GM12878 (cell line): ENCODE measurements at regions not wholly inside any gene's neighbourhood (a gene's known extent, or its start where the extent isn't known, plus 50 kb on each side); places are given as distances from the start of the nearest gene placed in this dataset.

Experiments
- ATAC-seq: fragments of 200-7000 bp; cut with Tn5 transposase; 3 replicates; pipeline ENCODE4 v1.9.1; 2020; ENCODE audit warnings: mild to moderate bottlenecking, moderate library complexity
- BruUV-seq: library from RNA; stranded (reverse); fragments of 400-500 nt; replicated peaks from 2 replicates; lab custom pipeline; 2021; lab: Mats Ljungman, UMichigan
- CTCF ChIA-PET: fragments of 300-600 bp; sonication (Branson Sonifier 250); formaldehyde crosslinking; extraction: SDS; loops from one replicate; lab custom pipeline; 2021; ENCODE audit warnings: inconsistent platforms; lab: Yijun Ruan, JAX
- POLR2A ChIA-PET: fragments of 350-600 bp; formaldehyde crosslinking; extraction: SDS; loops from one replicate; lab custom pipeline; 2021; ENCODE audit warnings: inconsistent platforms; lab: Charles Lee
- RAD21 ChIA-PET: fragments of 300-600 bp; sonication (Branson Sonifier 250); formaldehyde crosslinking; loops from one replicate; lab custom pipeline; 2023; ENCODE audit warnings: antibody characterized with exemption; ENCODE audit not compliant: unreplicated experiment; lab: Charles Lee
- SMC1A ChIA-PET: fragments of 300-600 bp; sonication (Branson Sonifier 250); formaldehyde crosslinking; loops from one replicate; lab custom pipeline; 2023; ENCODE audit not compliant: unreplicated experiment, uncharacterized antibody; lab: Charles Lee
- DNase-seq: peaks from one replicate; pipeline ENCODE4 v3.0.0-alpha.2; 2011; ENCODE audit warnings: low read depth, low spot score
- FAIRE-seq: peaks from 3 replicates; lab custom pipeline; 2011; peaks lifted over from hg19 to GRCh38; lab: Jason Lieb, UNC
- H2AFZ ChIP-seq: 2 replicates; pipeline ENCODE4 v1.6.0; 2011; ENCODE audit warnings: low read depth, low read length, control low read depth; ENCODE audit not compliant: control insufficient read depth
- H3K27ac ChIP-seq: 2 replicates; pipeline ENCODE4 v1.5.1; 2011; ENCODE audit warnings: control low read depth; ENCODE audit not compliant: control insufficient read depth, insufficient read depth
- H3K27me3 ChIP-seq, 2 experiments: replicated peaks in 1 of 2; 2 replicates each; pipeline versions ENCODE4 v1.6.0 to v1.6.1; 2011; ENCODE audit warnings: low read length in 1 of 2; ENCODE audit not compliant: control insufficient read depth in 2 of 2, insufficient read depth in 2 of 2
- H3K36me3 ChIP-seq, 2 experiments: 2 replicates each; pipeline ENCODE4 v1.5.1; 2011; ENCODE audit warnings: low read length in 1 of 2; ENCODE audit not compliant: control insufficient read depth in 2 of 2, insufficient read depth in 2 of 2
- H3K4me1 ChIP-seq: 2 replicates; pipeline ENCODE4 v1.6.1; 2011; ENCODE audit warnings: mild to moderate bottlenecking, low read length, moderate library complexity, mixed read lengths; ENCODE audit not compliant: control insufficient read depth, insufficient read depth
- H3K4me2 ChIP-seq: 2 replicates; pipeline ENCODE4 v1.6.0; 2011; ENCODE audit warnings: control low read depth; ENCODE audit not compliant: control insufficient read depth, insufficient read depth
- H3K4me3 ChIP-seq: fragments of 200-600 bp; sonication (generic); 2 replicates; pipeline ENCODE4 v1.5.1; 2016
- H3K79me2 ChIP-seq: 2 replicates; pipeline ENCODE4 v1.6.0; 2011; ENCODE audit warnings: low read length; ENCODE audit not compliant: control insufficient read depth, insufficient read depth
- H3K9ac ChIP-seq: 2 replicates; pipeline ENCODE4 v1.8.0; 2011; ENCODE audit warnings: low read length, control low read depth, mixed read lengths; ENCODE audit not compliant: control insufficient read depth, insufficient read depth
- H3K9me3 ChIP-seq: replicated peaks from 3 replicates; pipeline ENCODE4 v1.5.1; 2011; ENCODE audit warnings: mild to moderate bottlenecking, low read length; ENCODE audit not compliant: control insufficient read depth, insufficient read depth
- H4K20me1 ChIP-seq: 2 replicates; pipeline ENCODE4 v1.6.0; 2011; ENCODE audit not compliant: control insufficient read depth, insufficient read depth
- EZH2 ChIP-seq: IDR thresholded peaks from 2 replicates; pipeline ENCODE4 v1.6.1; 2012; ENCODE audit warnings: low read depth, mild to moderate bottlenecking, control low read depth, inconsistent platforms, low read length, borderline replicate concordance; ENCODE audit not compliant: control insufficient read depth
- FOXK2 ChIP-seq: fragments of 450-650 bp; IDR thresholded peaks from 2 replicates; pipeline ENCODE4 v1.6.1; 2017; ENCODE audit warnings: mild to moderate bottlenecking, moderate library complexity
- MAX ChIP-seq: IDR thresholded peaks from 2 replicates; pipeline ENCODE4 v1.6.1; 2012; ENCODE audit warnings: low read depth, low read length, improper control_type of control experiment
- MEF2B ChIP-seq: fragments of 450-650 bp; IDR thresholded peaks from 2 replicates; pipeline ENCODE4 v1.6.1; 2018; ENCODE audit warnings: mild to moderate bottlenecking, moderate library complexity; ENCODE audit not compliant: partially characterized antibody, poor library complexity, severe bottlenecking
- MTA3 ChIP-seq: IDR thresholded peaks from 2 replicates; pipeline ENCODE4 v1.6.1; 2012; ENCODE audit warnings: low read length, inconsistent platforms, borderline replicate concordance
- POLR2A ChIP-seq: IDR thresholded peaks from 2 replicates; pipeline ENCODE4 v1.6.1; 2011; ENCODE audit warnings: low read depth, mild to moderate bottlenecking, low read length
- RAD21 ChIP-seq: IDR thresholded peaks from 2 replicates; pipeline ENCODE4 v1.6.1; 2011; ENCODE audit warnings: mild to moderate bottlenecking, low read depth, low read length, moderate library complexity; ENCODE audit not compliant: insufficient read depth
- USF2 ChIP-seq: IDR thresholded peaks from 2 replicates; pipeline ENCODE4 v1.6.1; 2011; ENCODE audit warnings: low read depth, low read length, improper control_type of control experiment, borderline replicate concordance
- ZBTB4 ChIP-seq: fragments of 450-650 bp; formaldehyde crosslinking; IDR thresholded peaks from 2 replicates; pipeline ENCODE4 v1.4.0; 2022; ENCODE audit warnings: mild to moderate bottlenecking, moderate library complexity
- ZNF207 ChIP-seq: fragments of 450-650 bp; IDR thresholded peaks from 2 replicates; pipeline ENCODE4 v1.6.1; 2014; ENCODE audit warnings: antibody characterized with exemption, mild to moderate bottlenecking, borderline replicate concordance
- ZNF622 ChIP-seq: fragments of 450-650 bp; IDR thresholded peaks from 2 replicates; pipeline ENCODE4 v1.6.1; 2017; ENCODE audit warnings: mild to moderate bottlenecking, inconsistent platforms
- WGBS: methylation state at CpG from one replicate; pipeline ENCODE4 v1.1.6; 2016; ENCODE audit warnings: low lambda C conversion rate; ENCODE audit not compliant: insufficient replicate concordance, insufficient coverage; ENCODE audit errors: missing lambda C conversion rate; 5-methylcytosine and 5-hydroxymethylcytosine counted together
- in situ Hi-C: fragments of 300-500 bp; cut with MboI; formaldehyde crosslinking; loops from 9 replicates; pipeline ENCODE4 v1.14.3; 2018; ENCODE audit warnings: mixed read lengths
- intact Hi-C: fragments of 100-400 bp; cut with micrococcal nuclease; formaldehyde crosslinking; loops from one replicate; pipeline ENCODE4 v1.14.2; 2022; ENCODE audit not compliant: unreplicated experiment

DNA sequence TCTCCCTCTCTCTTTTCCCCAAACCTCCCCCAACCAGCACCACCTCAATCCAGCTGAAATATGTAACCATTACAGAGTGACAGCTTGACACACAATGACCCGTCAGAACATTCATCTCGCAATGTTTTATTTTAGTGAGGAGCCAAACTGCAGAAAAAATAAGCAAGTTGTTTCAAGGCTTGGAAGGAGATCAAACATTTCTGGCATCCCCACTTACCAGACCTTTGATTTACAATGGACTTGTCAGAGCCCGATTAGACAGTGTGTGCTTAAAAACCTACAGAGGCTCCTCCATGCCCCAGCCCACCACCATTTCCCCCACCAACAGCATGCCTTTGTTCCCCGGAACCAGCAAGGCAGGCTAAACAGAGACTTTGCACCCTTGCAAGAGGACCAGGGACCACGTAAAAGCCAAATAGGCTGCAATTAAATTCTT lies 382.8 kb upstream of the ZNF507 start:
- intact Hi-C loops (no loop called here), in situ Hi-C loops (no loop called here)
- Histone ChIP-seq H3K36me3 (no peaks in the 10 kb centered on the region), H4K20me1 (no peaks in the 10 kb centered on the region), H3K4me1 (no peaks in the 10 kb centered on the region), H3K79me2 (no peaks in the 10 kb centered on the region), H3K27me3 (no peaks in the 10 kb centered on the region), H3K4me2 (no peak overlapping the region), H3K9ac (no peak overlapping the region), H3K9me3 (no peaks in the 10 kb centered on the region; the same call in 2 of the 3 replicates), H2AFZ (no peak overlapping the region), H3K4me3 (no peak overlapping the region), H3K27ac (no peak overlapping the region)
- DNase-seq (no peak), ATAC-seq (no peak), FAIRE-seq (no peak)
- TF ChIP-seq ZBTB4 (CRISPR knock-in tag) = no peak
- POLR2A ChIA-PET = no interaction called here
- BruUV-seq = no TSS peak
- SMC1A ChIA-PET = no interaction called here
- 48% methylated on average over 5 of the region's 5 CpGs for WGBS
- CTCF ChIA-PET = no interaction called here
- RAD21 ChIA-PET = no interaction called here

- ATAC-seq (no peak), DNase-seq (no peak), FAIRE-seq (no peak)
- ChIA-PET POLR2A (no interaction called here), SMC1A (no interaction called here), RAD21 (no interaction called here), CTCF (no interaction called here)
- no peaks in the 10 kb centered on the region for H3K79me2 ChIP-seq
- no peak overlapping the region for H3K4me3 ChIP-seq
- no peak overlapping the region for H3K4me2 ChIP-seq
- no peak overlapping the region for H3K27ac ChIP-seq
- in situ Hi-C loops (no loop called here), intact Hi-C loops (no loop called here)
- no peaks in the 10 kb centered on the region for H4K20me1 ChIP-seq
- 48% methylated on average over 4 of the region's 4 CpGs for WGBS
- H3K36me3 ChIP-seq = no peaks in the 10 kb centered on the region
- H3K4me1 ChIP-seq = no peaks in the 10 kb centered on the region
- H3K27me3 ChIP-seq = no peaks in the 10 kb centered on the region
- H2AFZ ChIP-seq = no peak overlapping the region
- no peaks in the 10 kb centered on the region; the same call in 2 of the 3 replicates for H3K9me3 ChIP-seq
- no peak for TF ChIP-seq POLR2A
- TF ChIP-seq FOXK2 = no peak
- no peak for TF ChIP-seq RAD21
- no peak for TF ChIP-seq MEF2B
- no peak for TF ChIP-seq USF2
- no peak for TF ChIP-seq MTA3
- TF ChIP-seq ZNF207 = no peak
- TF ChIP-seq ZNF622 = no peak
- TF ChIP-seq EZH2 = no peak
- no peak for TF ChIP-seq MAX
- H3K9ac ChIP-seq = no peak overlapping the region
- no TSS peak for BruUV-seq
These were observed 381.7 kb upstream of the ZNF507 start for GRCh38 chr19:31963746-31964145.
